Lower lobe of right lung (tissue), 2 donors: ENCODE measurements at regions not wholly inside any gene's neighbourhood (a gene's known extent, or its start where the extent isn't known, plus 50 kb on each side); places are given as distances from the start of the nearest gene placed in this dataset.
"Not testable (repeated sequence)": the region's sequence is repeated elsewhere in the genome, so short reads cannot be mapped to it uniquely, and the experiment has no call there.

ENCODE experiments used
- ATAC-seq, 2 donors: fragments of 200-7000 bp; cut with Tn5 transposase; one replicate each; pipeline ENCODE4 v1.9.1; 2020 to 2022; ENCODE audit warnings: mild to moderate bottlenecking in 2 of 2, moderate library complexity in 2 of 2
- DNase-seq: peaks from one replicate; pipeline ENCODE4 v3.0.0-alpha.2; 2020
- H3K27ac ChIP-seq: fragments of 200-600 bp; one replicate; pipeline ENCODE4 v1.8.0; 2022
- H3K27me3 ChIP-seq: fragments of 200-600 bp; one replicate; pipeline ENCODE4 v1.8.0; 2022; ENCODE audit warnings: low read depth
- H3K36me3 ChIP-seq: fragments of 200-600 bp; one replicate; pipeline ENCODE4 v1.8.0; 2022; ENCODE audit warnings: mild to moderate bottlenecking
- H3K4me1 ChIP-seq: fragments of 200-600 bp; one replicate; pipeline ENCODE4 v1.8.0; 2022
- H3K4me3 ChIP-seq: fragments of 200-600 bp; one replicate; pipeline ENCODE4 v1.8.0; 2022; ENCODE audit warnings: mild to moderate bottlenecking
- H3K9me3 ChIP-seq: fragments of 200-600 bp; one replicate; pipeline ENCODE4 v1.8.0; 2022
- intact Hi-C: fragments of 100-400 bp; cut with DNase I; formaldehyde crosslinking; loops from one replicate; pipeline ENCODE4 v1.11.0; 2022
- TF ChIP-seq, protein P1 (sequence below): fragments of 200-600 bp; IDR thresholded peaks from one replicate; pipeline ENCODE4 v1.8.0; 2022; ENCODE audit warnings: antibody characterized with exemption, mild to moderate bottlenecking
- donor health status: DM: no; HTN: yes; CAD: no; lungs with severe emphysema.

DNA sequence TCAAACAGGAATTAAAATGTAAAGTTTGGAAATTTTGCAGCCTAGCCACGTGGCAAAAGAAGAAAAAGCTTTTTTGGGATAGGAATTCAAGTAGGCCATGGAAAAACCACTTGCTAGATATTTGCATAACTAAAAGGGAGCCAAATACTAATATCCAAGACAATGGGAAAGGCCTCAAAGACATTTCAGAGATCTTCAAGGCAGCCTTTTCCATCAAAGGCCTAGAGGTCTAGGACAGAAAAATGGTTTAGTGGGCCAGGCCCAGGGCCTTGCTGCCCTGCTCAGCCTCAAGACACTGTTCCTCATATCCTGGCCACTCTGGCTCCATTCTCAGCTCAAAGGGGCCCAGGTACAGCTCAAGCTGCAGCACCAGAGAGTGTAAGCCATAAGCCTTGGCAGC is 265.9 kb upstream of the RPS23 start:
- H3K4me1 ChIP-seq = no peaks in the 10 kb centered on the region
- no peak for ATAC-seq
- peaks cover 3% of the 10 kb centered on the region for H3K9me3 ChIP-seq
- H3K27me3 ChIP-seq = no peaks in the 10 kb centered on the region
- no peaks in the 10 kb centered on the region for H3K36me3 ChIP-seq
- intact Hi-C loops = no loop called here
- no peak for DNase-seq
- no peak overlapping the region for H3K4me3 ChIP-seq
- no peak overlapping the region for H3K27ac ChIP-seq
- TF ChIP-seq, protein P1, sequence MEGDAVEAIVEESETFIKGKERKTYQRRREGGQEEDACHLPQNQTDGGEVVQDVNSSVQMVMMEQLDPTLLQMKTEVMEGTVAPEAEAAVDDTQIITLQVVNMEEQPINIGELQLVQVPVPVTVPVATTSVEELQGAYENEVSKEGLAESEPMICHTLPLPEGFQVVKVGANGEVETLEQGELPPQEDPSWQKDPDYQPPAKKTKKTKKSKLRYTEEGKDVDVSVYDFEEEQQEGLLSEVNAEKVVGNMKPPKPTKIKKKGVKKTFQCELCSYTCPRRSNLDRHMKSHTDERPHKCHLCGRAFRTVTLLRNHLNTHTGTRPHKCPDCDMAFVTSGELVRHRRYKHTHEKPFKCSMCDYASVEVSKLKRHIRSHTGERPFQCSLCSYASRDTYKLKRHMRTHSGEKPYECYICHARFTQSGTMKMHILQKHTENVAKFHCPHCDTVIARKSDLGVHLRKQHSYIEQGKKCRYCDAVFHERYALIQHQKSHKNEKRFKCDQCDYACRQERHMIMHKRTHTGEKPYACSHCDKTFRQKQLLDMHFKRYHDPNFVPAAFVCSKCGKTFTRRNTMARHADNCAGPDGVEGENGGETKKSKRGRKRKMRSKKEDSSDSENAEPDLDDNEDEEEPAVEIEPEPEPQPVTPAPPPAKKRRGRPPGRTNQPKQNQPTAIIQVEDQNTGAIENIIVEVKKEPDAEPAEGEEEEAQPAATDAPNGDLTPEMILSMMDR = no peak

- TF ChIP-seq, protein P1 = no peak
- Histone ChIP-seq H3K36me3 (no peaks in the 10 kb centered on the region), H3K27ac (no peak overlapping the region), H3K4me3 (no peak overlapping the region), H3K27me3 (no peaks in the 10 kb centered on the region), H3K4me1 (no peaks in the 10 kb centered on the region), H3K9me3 (peaks cover 3% of the 10 kb centered on the region)
- DNase-seq = no peak
- intact Hi-C loops = no loop called here
- no peak for ATAC-seq
Observed at GRCh38 chr5:82540301-82540700, 262.1 kb upstream of the RPS23 start.

DNA sequence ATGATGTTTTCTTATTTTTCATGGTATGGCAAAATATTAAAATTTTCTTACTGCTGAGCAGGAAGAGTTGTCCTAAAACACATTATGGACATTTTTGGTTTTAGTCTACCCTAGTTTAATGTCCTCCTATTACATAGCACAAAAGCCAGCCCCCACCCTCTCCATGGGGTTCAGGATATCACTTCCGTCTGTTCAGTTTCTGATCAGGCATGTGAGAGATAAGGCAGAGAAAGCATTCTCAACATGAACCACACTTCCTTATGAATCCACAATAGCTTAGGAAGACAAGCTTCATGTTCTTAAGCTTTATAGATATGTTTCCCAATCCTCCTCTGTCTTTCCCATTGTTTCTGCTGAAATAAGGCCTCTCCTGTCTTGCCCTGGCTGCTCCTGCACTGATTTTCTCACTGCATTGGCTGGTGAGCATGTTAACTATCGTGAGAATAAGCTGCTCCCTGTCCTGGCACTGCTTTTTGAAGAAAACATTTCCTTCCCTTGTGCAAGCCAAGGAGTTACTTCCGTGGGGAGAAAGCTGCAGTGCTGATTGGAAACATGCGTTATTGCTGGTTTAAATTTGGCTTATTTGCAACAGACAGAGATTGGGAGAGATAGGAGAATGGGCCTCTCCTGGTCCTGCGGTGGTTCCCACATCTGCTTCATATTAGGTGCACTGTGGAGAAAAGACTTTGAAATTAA is 260.3 kb upstream of the RPS23 start:
- Histone ChIP-seq H3K4me1 (no peaks in the 10 kb centered on the region), H3K9me3 (peaks cover 3% of the 10 kb centered on the region), H3K36me3 (no peaks in the 10 kb centered on the region), H3K27ac (no peak overlapping the region), H3K27me3 (no peaks in the 10 kb centered on the region), H3K4me3 (no peak overlapping the region)
- TF ChIP-seq, protein P1 = no peak
- ATAC-seq = no peak
- intact Hi-C loops = no loop called here
- no peak for DNase-seq

DNA sequence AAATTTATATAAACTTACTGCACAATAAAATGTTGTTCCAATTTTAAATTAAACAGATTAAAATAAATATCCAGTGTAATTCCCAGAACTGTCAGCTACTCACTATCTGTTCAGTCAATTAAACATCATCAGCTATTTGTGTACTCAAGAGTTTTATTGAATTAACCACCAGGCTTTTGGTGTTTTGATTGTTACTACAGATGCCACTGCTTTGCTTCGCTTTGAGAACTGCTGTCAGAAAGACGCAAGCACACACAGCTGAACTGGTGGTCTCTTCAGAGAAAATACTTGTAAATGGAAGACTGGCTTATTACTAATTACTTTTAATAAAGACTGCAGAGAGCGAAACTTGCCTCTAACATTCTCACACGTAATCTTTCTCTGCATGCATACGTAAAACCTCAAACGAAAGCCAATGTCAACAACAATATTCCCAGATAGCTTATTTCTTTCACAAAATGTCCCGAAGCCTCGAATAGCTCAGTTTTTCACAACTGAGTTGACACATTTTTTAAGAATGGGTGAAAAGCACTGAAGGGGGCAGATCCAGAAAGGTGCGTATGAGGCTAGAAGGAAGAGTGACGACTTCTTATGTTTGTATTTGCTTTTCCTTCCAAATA is 259.6 kb upstream of the RPS23 start:
- intact Hi-C loops = no loop called here
- no peaks in the 10 kb centered on the region for H3K27me3 ChIP-seq
- ATAC-seq (no peak), DNase-seq (no peak)
- no peaks in the 10 kb centered on the region for H3K4me1 ChIP-seq
- no peaks in the 10 kb centered on the region for H3K36me3 ChIP-seq
- no peaks in the 10 kb centered on the region for H3K9me3 ChIP-seq
- no peak overlapping the region for H3K4me3 ChIP-seq
- TF ChIP-seq, protein P1 = no peak
- H3K27ac ChIP-seq = no peak overlapping the region

DNA sequence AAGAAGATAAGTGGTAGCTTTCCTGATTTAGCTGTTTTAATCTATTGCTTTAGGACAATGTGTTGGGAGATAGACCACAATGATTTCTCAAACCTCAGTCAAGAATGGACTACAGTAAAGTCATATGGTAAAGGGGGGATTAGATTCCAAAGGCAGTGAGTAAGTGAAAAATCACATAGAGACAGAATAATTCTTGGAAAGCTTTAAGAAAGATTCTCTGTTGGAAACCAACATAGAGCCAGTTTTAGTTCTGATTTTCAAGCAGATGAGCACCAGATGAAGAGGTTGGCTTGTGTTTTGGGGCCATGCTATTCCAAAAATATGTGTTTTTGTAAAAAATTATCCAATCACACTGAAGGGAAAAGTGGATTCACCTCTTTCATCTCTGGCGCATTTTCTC is 256.8 kb upstream of the RPS23 start:
- TF ChIP-seq, protein P1 = no peak
- no peaks in the 10 kb centered on the region for H3K9me3 ChIP-seq
- no peak overlapping the region for H3K4me3 ChIP-seq
- no peak overlapping the region for H3K27ac ChIP-seq
- no peak for DNase-seq
- no peaks in the 10 kb centered on the region for H3K4me1 ChIP-seq
- no peak for ATAC-seq
- H3K27me3 ChIP-seq = no peaks in the 10 kb centered on the region
- intact Hi-C loops = no loop called here
- H3K36me3 ChIP-seq = no peaks in the 10 kb centered on the region

DNA sequence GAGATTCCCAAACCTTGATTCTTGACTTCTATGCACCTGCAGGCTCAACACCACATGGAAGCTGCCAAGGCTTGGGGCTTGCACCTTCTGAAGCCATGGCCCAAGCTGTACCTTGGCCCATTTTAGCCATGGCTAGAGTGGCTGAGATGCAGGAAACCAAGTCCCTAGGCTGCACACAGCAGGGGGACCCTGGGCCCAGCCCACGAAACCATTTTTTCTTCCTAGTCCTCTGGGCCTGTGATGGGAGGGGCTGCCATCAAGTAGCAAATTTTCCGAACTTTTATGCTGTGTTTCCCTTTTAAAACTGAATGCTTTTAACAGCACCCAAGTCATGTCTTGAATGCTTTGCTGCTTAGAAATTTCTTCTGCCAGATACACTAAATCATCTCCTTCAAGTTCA is 253.9 kb upstream of the RPS23 start:
- H3K4me1 ChIP-seq, H3K27ac ChIP-seq, ATAC-seq, H3K9me3 ChIP-seq, DNase-seq, H3K4me3 ChIP-seq, intact Hi-C loops, H3K36me3 ChIP-seq, H3K27me3 ChIP-seq: not testable (repeated sequence)
